Esophagus squamous epithelium (tissue), 5 donors: ENCODE measurements at regions not wholly inside any gene's neighbourhood (a gene's known extent, or its start where the extent isn't known, plus 50 kb on each side); places are given as distances from the start of the nearest gene placed in this dataset.
"Not testable (repeated sequence)": the region's sequence is repeated elsewhere in the genome, so short reads cannot be mapped to it uniquely, and the experiment has no call there.

Source experiments
- DNase-seq: peaks from one replicate; lab custom pipeline; 2025; lab: John Stamatoyannopoulos, UW
- H3K27ac ChIP-seq, 4 donors: fragments of 200-600 bp; sonication (generic); one replicate each; pipeline ENCODE4 v1.5.1; 2016 to 2019; ENCODE audit warnings: mild to moderate bottlenecking in 1 of 4
- H3K27me3 ChIP-seq, 4 donors: fragments of 200-600 bp; sonication (generic); 1 replicate in 3 of 4; 2 replicates in 1 of 4; pipeline versions ENCODE4 v1.5.1 to v1.6.0; 2017 to 2021; ENCODE audit warnings: antibody characterized with exemption in 1 of 4
- H3K36me3 ChIP-seq, 3 donors: fragments of 200-600 bp; sonication (generic); one replicate each; pipeline ENCODE4 v1.5.1; 2016 to 2019
- H3K4me1 ChIP-seq, 3 donors: fragments of 200-600 bp; sonication (generic); one replicate each; pipeline ENCODE4 v1.5.1; 2017 to 2019
- H3K4me3 ChIP-seq, 4 donors: fragments of 200-600 bp; sonication (generic); 1 replicate in 3 of 4; 2 replicates in 1 of 4; pipeline ENCODE4 v1.5.1; 2016 to 2019; ENCODE audit warnings: mild to moderate bottlenecking in 2 of 4, moderate library complexity in 1 of 4
- H3K9me3 ChIP-seq, 3 donors: fragments of 200-600 bp; sonication (generic); one replicate each; pipeline ENCODE4 v1.5.1; 2016 to 2019
- POLR2A ChIP-seq, 4 donors: fragments of 450-650 bp; IDR thresholded peaks; one replicate each; pipeline ENCODE4 v1.6.1; 2017; ENCODE audit warnings: antibody characterized with exemption in 4 of 4, mild to moderate bottlenecking in 4 of 4, moderate library complexity in 3 of 4
- WGBS, 2 donors: methylation state at CpG; one replicate each; pipeline ENCODE4 v1.1.5; 2018; 5-methylcytosine and 5-hydroxymethylcytosine counted together
- intact Hi-C: fragments of 100-400 bp; cut with DNase I; formaldehyde crosslinking; loops from one replicate; pipeline ENCODE4 v1.15.0; 2022
- TF ChIP-seq, protein P1 (sequence below), 6 experiments: fragments of 450-650 bp in 4 of 6; fragments of 200-600 bp in 2 of 6; sonication (generic) in 2 of 6; IDR thresholded peaks; one replicate each; pipeline ENCODE4 v1.5.1; 2016 to 2019; ENCODE audit warnings: antibody characterized with exemption in 6 of 6, mild to moderate bottlenecking in 4 of 6, moderate library complexity in 4 of 6
- donor health status: DM: yes; HTN: yes; CAD: no.

- H3K9me3 ChIP-seq, H3K4me3 ChIP-seq, H3K4me1 ChIP-seq, H3K27me3 ChIP-seq, H3K27ac ChIP-seq, H3K36me3 ChIP-seq, intact Hi-C loops, DNase-seq: not testable (repeated sequence)
- 94 to 96% methylated on average over 3 to 6 of the region's 6 CpGs for WGBS, 2 donors
These were observed 172.8 kb downstream of the CRPPA start for GRCh38 chr7:16248556-16248955.

- H3K4me3 ChIP-seq = no peak overlapping the region
- 67 to 82% methylated on average over 3 of the region's 3 CpGs for WGBS, 2 donors
- H3K9me3 ChIP-seq = no peaks in the 10 kb centered on the region
- no peaks in the 10 kb centered on the region for H3K27me3 ChIP-seq
- no peak overlapping the region for H3K27ac ChIP-seq
- TF ChIP-seq POLR2A (IDR thresholded peaks at IDR 0.05) = no peak
- TF ChIP-seq, protein P1, sequence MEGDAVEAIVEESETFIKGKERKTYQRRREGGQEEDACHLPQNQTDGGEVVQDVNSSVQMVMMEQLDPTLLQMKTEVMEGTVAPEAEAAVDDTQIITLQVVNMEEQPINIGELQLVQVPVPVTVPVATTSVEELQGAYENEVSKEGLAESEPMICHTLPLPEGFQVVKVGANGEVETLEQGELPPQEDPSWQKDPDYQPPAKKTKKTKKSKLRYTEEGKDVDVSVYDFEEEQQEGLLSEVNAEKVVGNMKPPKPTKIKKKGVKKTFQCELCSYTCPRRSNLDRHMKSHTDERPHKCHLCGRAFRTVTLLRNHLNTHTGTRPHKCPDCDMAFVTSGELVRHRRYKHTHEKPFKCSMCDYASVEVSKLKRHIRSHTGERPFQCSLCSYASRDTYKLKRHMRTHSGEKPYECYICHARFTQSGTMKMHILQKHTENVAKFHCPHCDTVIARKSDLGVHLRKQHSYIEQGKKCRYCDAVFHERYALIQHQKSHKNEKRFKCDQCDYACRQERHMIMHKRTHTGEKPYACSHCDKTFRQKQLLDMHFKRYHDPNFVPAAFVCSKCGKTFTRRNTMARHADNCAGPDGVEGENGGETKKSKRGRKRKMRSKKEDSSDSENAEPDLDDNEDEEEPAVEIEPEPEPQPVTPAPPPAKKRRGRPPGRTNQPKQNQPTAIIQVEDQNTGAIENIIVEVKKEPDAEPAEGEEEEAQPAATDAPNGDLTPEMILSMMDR (IDR thresholded peaks at IDR 0.05) = no peak
- no peak for DNase-seq
- intact Hi-C loops = no loop called here
- no peaks in the 10 kb centered on the region for H3K4me1 ChIP-seq
- H3K36me3 ChIP-seq = no peaks in the 10 kb centered on the region
These were observed 176.9 kb downstream of the CRPPA start for GRCh38 chr7:16244469-16244868.

DNA sequence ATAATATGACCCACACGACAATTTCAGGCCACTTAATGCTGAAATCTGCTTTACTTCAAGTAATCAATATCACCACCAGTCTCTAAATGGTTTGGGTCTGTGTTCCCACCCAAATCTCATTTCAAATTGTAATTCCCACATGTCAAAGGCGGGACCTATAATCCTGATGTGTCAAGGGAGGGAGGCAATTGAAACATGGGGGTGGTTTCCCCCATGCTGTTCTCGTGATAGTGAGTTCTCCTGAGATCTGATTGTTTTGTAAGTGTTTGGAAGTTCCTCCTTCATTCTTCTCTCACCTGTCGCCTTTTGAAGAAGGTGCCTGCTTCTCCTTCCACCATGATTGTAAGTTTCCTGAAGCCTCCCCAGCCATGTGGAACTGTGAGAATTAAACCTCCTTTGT is 178.4 kb downstream of the CRPPA start:
- H3K27me3 ChIP-seq = no peaks in the 10 kb centered on the region
- TF ChIP-seq POLR2A (IDR thresholded peaks at IDR 0.05) = no peak
- TF ChIP-seq, protein P1 (IDR thresholded peaks at IDR 0.05) = no peak
- no peak overlapping the region for H3K4me3 ChIP-seq
- WGBS, 2 donors = 87 to 91% methylated on average over 4 of the region's 4 CpGs
- no peaks in the 10 kb centered on the region for H3K4me1 ChIP-seq
- no peak for DNase-seq
- no peak overlapping the region for H3K27ac ChIP-seq
- no peaks in the 10 kb centered on the region for H3K36me3 ChIP-seq
- H3K9me3 ChIP-seq = no peaks in the 10 kb centered on the region
- intact Hi-C loops = no loop called here

GRCh38 chr7:16241017-16241416 is 180.3 kb downstream of the CRPPA start:
- Histone ChIP-seq H3K4me1 (no peaks in the 10 kb centered on the region), H3K9me3 (no peaks in the 10 kb centered on the region), H3K4me3 (no peak overlapping the region), H3K36me3 (no peaks in the 10 kb centered on the region), H3K27ac (no peak overlapping the region), H3K27me3 (no peaks in the 10 kb centered on the region)
- TF ChIP-seq POLR2A (IDR thresholded peaks at IDR 0.05) = no peak
- TF ChIP-seq, protein P1 (IDR thresholded peaks at IDR 0.05) = no peak
- intact Hi-C loops = no loop called here
- DNase-seq = no peak

DNA sequence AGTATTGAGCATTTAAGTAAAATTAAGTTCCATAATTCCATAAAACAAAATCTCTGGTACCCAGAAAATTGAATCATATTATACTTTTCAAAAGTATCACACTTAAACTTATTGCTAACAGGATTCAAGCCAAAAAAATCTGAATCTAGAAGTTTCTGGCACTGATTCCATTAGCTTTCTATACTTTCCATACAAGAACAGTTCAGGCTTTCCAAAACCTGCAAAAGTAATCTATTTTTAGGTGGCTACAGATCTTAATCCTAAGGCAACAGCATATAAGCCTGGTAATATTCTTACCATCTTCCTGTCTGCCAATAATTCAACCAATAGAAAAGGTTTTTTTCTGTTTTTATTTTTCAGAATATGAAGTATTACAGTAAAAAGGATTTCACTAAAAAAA is 185.0 kb downstream of the CRPPA start:
- Histone ChIP-seq H3K36me3 (no peaks in the 10 kb centered on the region), H3K4me1 (peaks cover 0 to 5% (median 0%) of the 10 kb centered on the region in 3 donors), H3K9me3 (peaks cover 0 to 9% (median 8%) of the 10 kb centered on the region in 3 donors), H3K4me3 (no peak overlapping the region), H3K27ac (no peak overlapping the region), H3K27me3 (no peaks in the 10 kb centered on the region)
- intact Hi-C loops = no loop called here
- TF ChIP-seq, protein P1 (IDR thresholded peaks at IDR 0.05) = no peak
- DNase-seq = no peak
